Breast epithelium (tissue), 4 donors: ENCODE measurements at regions not wholly inside any gene's neighbourhood (a gene's known extent, or its start where the extent isn't known, plus 50 kb on each side); places are given as distances from the start of the nearest gene placed in this dataset.

Source experiments
- DNase-seq, 2 donors: peaks; one replicate each; pipeline ENCODE4 v3.0.0-alpha.2; 2019; ENCODE audit warnings: low spot score in 2 of 2
- H3K27ac ChIP-seq, 2 donors: fragments of 200-600 bp; sonication (generic) in 1 of 2; one replicate each; pipeline ENCODE4 v1.5.1; 2016 to 2019; ENCODE audit warnings: mild to moderate bottlenecking in 1 of 2
- H3K27me3 ChIP-seq, 2 donors: fragments of 200-600 bp; sonication (generic) in 1 of 2; one replicate each; pipeline versions ENCODE4 v1.5.1 to v1.6.0; 2017 to 2019; ENCODE audit warnings: control low read depth in 1 of 2, mild to moderate bottlenecking in 1 of 2
- H3K36me3 ChIP-seq: fragments of 200-600 bp; one replicate; pipeline ENCODE4 v1.5.1; 2019
- H3K4me1 ChIP-seq, 2 donors: fragments of 200-600 bp; sonication (generic); one replicate each; pipeline ENCODE4 v1.5.1; 2016 to 2019; ENCODE audit warnings: control low read depth in 1 of 2
- H3K4me3 ChIP-seq, 3 donors: fragments of 200-600 bp; sonication (generic); 1 replicate in 2 of 3; 2 replicates in 1 of 3; pipeline ENCODE4 v1.5.1; 2016 to 2019; ENCODE audit warnings: mild to moderate bottlenecking in 3 of 3, moderate library complexity in 2 of 3
- H3K9me3 ChIP-seq, 2 donors: fragments of 200-600 bp; sonication (generic) in 1 of 2; one replicate each; pipeline ENCODE4 v1.5.1; 2016 to 2019; ENCODE audit warnings: control low read depth in 1 of 2
- POLR2A ChIP-seq: fragments of 450-650 bp; IDR thresholded peaks from one replicate; pipeline ENCODE4 v1.6.1; 2016; ENCODE audit warnings: antibody characterized with exemption, mild to moderate bottlenecking, moderate library complexity
- POLR2AphosphoS5 ChIP-seq, 3 donors: sonication (generic); formaldehyde crosslinking; IDR thresholded peaks; one replicate each; pipeline ENCODE4 v1.6.1; 2017; ENCODE audit warnings: antibody characterized with exemption in 3 of 3
- intact Hi-C: fragments of 100-400 bp; cut with DNase I; formaldehyde crosslinking; loops from one replicate; pipeline ENCODE4 v1.15.1; 2023; ENCODE audit warnings: low total_unique reads
- TF ChIP-seq, protein P1 (sequence below), 3 donors: fragments of 450-650 bp; IDR thresholded peaks; one replicate each; pipeline ENCODE4 v1.5.1; 2016 to 2017; ENCODE audit warnings: antibody characterized with exemption in 3 of 3, mild to moderate bottlenecking in 3 of 3, moderate library complexity in 3 of 3

- Histone ChIP-seq H3K36me3 (no peaks in the 10 kb centered on the region), H3K4me3 (no peak overlapping the region), H3K27me3 (no peaks in the 10 kb centered on the region), H3K27ac (no peak overlapping the region), H3K4me1 (no peaks in the 10 kb centered on the region), H3K9me3 (no peaks in the 10 kb centered on the region)
- intact Hi-C loops = no loop called here
- TF ChIP-seq, protein P1, sequence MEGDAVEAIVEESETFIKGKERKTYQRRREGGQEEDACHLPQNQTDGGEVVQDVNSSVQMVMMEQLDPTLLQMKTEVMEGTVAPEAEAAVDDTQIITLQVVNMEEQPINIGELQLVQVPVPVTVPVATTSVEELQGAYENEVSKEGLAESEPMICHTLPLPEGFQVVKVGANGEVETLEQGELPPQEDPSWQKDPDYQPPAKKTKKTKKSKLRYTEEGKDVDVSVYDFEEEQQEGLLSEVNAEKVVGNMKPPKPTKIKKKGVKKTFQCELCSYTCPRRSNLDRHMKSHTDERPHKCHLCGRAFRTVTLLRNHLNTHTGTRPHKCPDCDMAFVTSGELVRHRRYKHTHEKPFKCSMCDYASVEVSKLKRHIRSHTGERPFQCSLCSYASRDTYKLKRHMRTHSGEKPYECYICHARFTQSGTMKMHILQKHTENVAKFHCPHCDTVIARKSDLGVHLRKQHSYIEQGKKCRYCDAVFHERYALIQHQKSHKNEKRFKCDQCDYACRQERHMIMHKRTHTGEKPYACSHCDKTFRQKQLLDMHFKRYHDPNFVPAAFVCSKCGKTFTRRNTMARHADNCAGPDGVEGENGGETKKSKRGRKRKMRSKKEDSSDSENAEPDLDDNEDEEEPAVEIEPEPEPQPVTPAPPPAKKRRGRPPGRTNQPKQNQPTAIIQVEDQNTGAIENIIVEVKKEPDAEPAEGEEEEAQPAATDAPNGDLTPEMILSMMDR (IDR thresholded peaks at IDR 0.05) = no peak
- TF ChIP-seq POLR2AphosphoS5 (IDR thresholded peaks at IDR 0.05) (no peak), POLR2A (no peak)
- DNase-seq = no peak
Measured at GRCh38 chr6:44626616-44627015, 239.1 kb downstream of the CDC5L start.

DNA sequence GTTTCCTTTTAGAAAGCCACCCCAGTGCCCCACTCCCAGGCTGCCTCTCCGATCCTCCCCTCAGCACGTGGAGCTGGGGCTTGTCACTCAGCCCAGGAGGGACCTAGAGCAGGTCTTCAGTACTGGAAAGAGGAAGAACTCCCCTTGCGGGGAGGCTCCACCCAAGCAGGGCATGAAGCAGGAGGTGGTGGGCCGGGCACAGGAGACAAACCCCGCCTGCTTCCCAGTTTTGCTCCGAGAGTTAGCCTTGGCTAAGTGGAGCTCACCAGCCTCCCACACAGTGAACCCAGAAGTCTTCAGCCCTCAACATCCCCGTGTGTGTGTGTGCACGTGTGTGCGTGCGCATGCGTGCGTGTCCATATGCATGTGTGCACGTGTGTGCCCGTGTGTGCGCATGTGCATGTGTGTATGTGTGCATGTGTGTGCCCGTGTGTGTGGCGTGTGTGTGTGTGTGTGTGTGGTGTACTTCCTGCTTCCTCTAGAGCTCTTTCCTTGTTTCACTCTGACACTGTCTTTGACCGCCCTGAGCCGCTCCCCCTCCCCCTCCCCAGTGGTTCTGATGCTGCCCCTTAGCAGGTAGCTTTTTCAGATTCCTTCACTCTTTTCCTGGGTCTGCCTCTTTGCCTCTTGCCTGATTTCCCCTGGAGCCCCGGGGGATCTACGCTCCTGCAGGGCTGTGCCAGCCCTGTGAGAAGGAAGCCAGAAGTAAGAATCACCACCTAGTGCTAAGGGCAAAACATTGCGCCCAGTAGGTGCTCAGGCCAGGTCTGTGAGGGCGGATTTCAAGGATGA lies 239.8 kb downstream of the CDC5L start:
- Histone ChIP-seq H3K27me3 (no peaks in the 10 kb centered on the region), H3K27ac (no peak overlapping the region), H3K9me3 (no peaks in the 10 kb centered on the region), H3K36me3 (no peaks in the 10 kb centered on the region), H3K4me3 (no peak overlapping the region), H3K4me1 (no peaks in the 10 kb centered on the region)
- no peak for TF ChIP-seq POLR2A
- TF ChIP-seq, protein P1 (IDR thresholded peaks at IDR 0.05) = no peak
- TF ChIP-seq POLR2AphosphoS5 (IDR thresholded peaks at IDR 0.05) = no peak
- no peak for DNase-seq
- intact Hi-C loops = no loop called here

GRCh38 chr6:44627883-44628271 lies 240.4 kb downstream of the CDC5L start:
- intact Hi-C loops = no loop called here
- H3K27me3 ChIP-seq = no peaks in the 10 kb centered on the region
- no peaks in the 10 kb centered on the region for H3K36me3 ChIP-seq
- H3K4me3 ChIP-seq = no peak overlapping the region
- no peak overlapping the region for H3K27ac ChIP-seq
- no peaks in the 10 kb centered on the region for H3K4me1 ChIP-seq
- DNase-seq = no peak
- TF ChIP-seq, protein P1 (IDR thresholded peaks at IDR 0.05) = no peak
- TF ChIP-seq POLR2AphosphoS5 (IDR thresholded peaks at IDR 0.05) (no peak), POLR2A (no peak)
- H3K9me3 ChIP-seq = no peaks in the 10 kb centered on the region

DNA sequence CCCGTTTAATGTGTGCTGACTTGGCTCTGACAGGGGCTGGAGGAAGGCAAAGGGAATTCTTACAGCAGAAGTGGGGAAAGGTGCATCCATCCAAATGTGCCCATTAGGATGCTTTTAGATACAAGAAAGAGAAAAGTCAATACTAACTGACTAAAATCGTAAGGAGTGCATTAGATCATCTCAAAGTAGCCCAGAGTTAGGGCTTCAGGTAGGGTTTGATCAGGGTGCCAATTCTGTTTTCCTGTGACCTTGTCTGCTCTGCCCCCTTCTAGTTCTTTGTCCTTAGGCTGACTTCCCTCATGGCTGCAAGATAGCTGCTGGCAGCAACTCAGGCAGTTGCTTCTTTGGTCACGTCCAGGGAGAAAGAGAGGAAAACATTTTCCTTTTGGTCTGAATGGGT lies 240.8 kb downstream of the CDC5L start:
- no peak overlapping the region for H3K27ac ChIP-seq
- TF ChIP-seq POLR2A (no peak), POLR2AphosphoS5 (IDR thresholded peaks at IDR 0.05) (no peak)
- TF ChIP-seq, protein P1 (IDR thresholded peaks at IDR 0.05) = no peak
- DNase-seq = no peak
- H3K9me3 ChIP-seq = no peaks in the 10 kb centered on the region
- H3K4me1 ChIP-seq = no peaks in the 10 kb centered on the region
- intact Hi-C loops = no loop called here
- no peak overlapping the region for H3K4me3 ChIP-seq
- no peaks in the 10 kb centered on the region for H3K36me3 ChIP-seq
- H3K27me3 ChIP-seq = no peaks in the 10 kb centered on the region

GRCh38 chr6:44629636-44630035 lies 242.1 kb downstream of the CDC5L start:
- intact Hi-C loops = no loop called here
- Histone ChIP-seq H3K4me3 (no peak overlapping the region), H3K27ac (no peak overlapping the region), H3K27me3 (no peaks in the 10 kb centered on the region), H3K9me3 (no peaks in the 10 kb centered on the region), H3K36me3 (no peaks in the 10 kb centered on the region), H3K4me1 (no peaks in the 10 kb centered on the region)
- no peak for DNase-seq
- TF ChIP-seq POLR2A = no peak
- TF ChIP-seq, protein P1 (IDR thresholded peaks at IDR 0.05) = no peak
- no peak for TF ChIP-seq POLR2AphosphoS5 (IDR thresholded peaks at IDR 0.05)
